Chondrocyte (in vitro differentiated cells): ENCODE measurements at regions not wholly inside any gene's neighbourhood (a gene's known extent, or its start where the extent isn't known, plus 50 kb on each side); places are given as distances from the start of the nearest gene placed in this dataset.

ENCODE experiments used
- DNase-seq: peaks from one replicate; pipeline ENCODE4 v3.0.0; 2021; ENCODE audit warnings: mixed read lengths, low spot score
- H3K27ac Mint-ChIP-seq: one replicate; pipeline ENCODE4 v1.8.0; 2021; ENCODE audit warnings: mild to moderate bottlenecking, moderate library complexity, mixed read lengths; ENCODE audit not compliant: unreplicated experiment
- H3K27me3 Mint-ChIP-seq: 2 replicates; pipeline ENCODE4 v1.8.0; 2021; ENCODE audit warnings: low read depth, mixed read lengths
- H3K36me3 Mint-ChIP-seq: 2 replicates; pipeline ENCODE4 v1.8.0; 2021; ENCODE audit warnings: low read depth, mixed read lengths
- H3K4me1 Mint-ChIP-seq: 2 replicates; pipeline ENCODE4 v1.8.0; 2021; ENCODE audit warnings: low read depth, mild to moderate bottlenecking, mixed read lengths
- H3K4me3 Mint-ChIP-seq: one replicate; pipeline ENCODE4 v1.8.0; 2021; ENCODE audit warnings: mild to moderate bottlenecking, moderate library complexity, mixed read lengths; ENCODE audit not compliant: unreplicated experiment
- H3K9me3 Mint-ChIP-seq: 2 replicates; pipeline ENCODE4 v1.8.0; 2021; ENCODE audit warnings: low read depth, mixed read lengths
- CTCF ChIP-seq: fragments of 200-600 bp; sonication (generic); IDR thresholded peaks from 2 replicates; pipeline ENCODE4 v1.5.0; 2021; ENCODE audit warnings: antibody characterized with exemption, mild to moderate bottlenecking, moderate library complexity

- no peak for DNase-seq
- Mint-ChIP-seq H3K9me3 (no peaks in the 10 kb centered on the region), H3K36me3 (no peaks in the 10 kb centered on the region), H3K27me3 (no peaks in the 10 kb centered on the region), H3K27ac (no peak overlapping the region), H3K4me1 (peaks cover 50% of the 10 kb centered on the region), H3K4me3 (no peak overlapping the region)
- no peak for TF ChIP-seq CTCF
These were observed 166.4 kb downstream of the COPRS start for GRCh38 chr17:31692632-31693031.

- Mint-ChIP-seq H3K36me3 (no peaks in the 10 kb centered on the region), H3K27ac (no peak overlapping the region), H3K27me3 (no peaks in the 10 kb centered on the region), H3K9me3 (no peaks in the 10 kb centered on the region), H3K4me3 (no peak overlapping the region), H3K4me1 (peaks cover 44% of the 10 kb centered on the region)
- DNase-seq: no peak
- no peak for TF ChIP-seq CTCF
These were observed 167.0 kb downstream of the COPRS start for GRCh38 chr17:31692027-31692426.

- H3K9me3 Mint-ChIP-seq: no peaks in the 10 kb centered on the region
- H3K27ac Mint-ChIP-seq: no peak overlapping the region
- no peaks in the 10 kb centered on the region for H3K36me3 Mint-ChIP-seq
- peaks cover 38% of the 10 kb centered on the region for H3K4me1 Mint-ChIP-seq
- H3K4me3 Mint-ChIP-seq: no peak overlapping the region
- no peak for DNase-seq
- TF ChIP-seq CTCF: no peak
- no peaks in the 10 kb centered on the region for H3K27me3 Mint-ChIP-seq
These were observed 167.7 kb downstream of the COPRS start for GRCh38 chr17:31691251-31691905.

GRCh38 chr17:31690151-31690551 is 168.9 kb downstream of the COPRS start:
- Mint-ChIP-seq H3K4me3 (no peak overlapping the region), H3K36me3 (no peaks in the 10 kb centered on the region), H3K27ac (no peak overlapping the region), H3K27me3 (no peaks in the 10 kb centered on the region), H3K9me3 (no peaks in the 10 kb centered on the region), H3K4me1 (peaks cover 25% of the 10 kb centered on the region)
- no peak for TF ChIP-seq CTCF
- DNase-seq: no peak

- Mint-ChIP-seq H3K27me3 (no peaks in the 10 kb centered on the region), H3K9me3 (no peaks in the 10 kb centered on the region), H3K36me3 (no peaks in the 10 kb centered on the region), H3K27ac (no peak overlapping the region), H3K4me1 (peaks cover 17% of the 10 kb centered on the region), H3K4me3 (no peak overlapping the region)
- no peak for DNase-seq
- TF ChIP-seq CTCF: no peak
These were observed 170.3 kb downstream of the COPRS start for GRCh38 chr17:31688701-31689100.
